GM12891 (cell line): ENCODE measurements at regions not wholly inside any gene's neighbourhood (a gene's known extent, or its start where the extent isn't known, plus 50 kb on each side); places are given as distances from the start of the nearest gene placed in this dataset.
"Not testable (repeated sequence)": the region's sequence is repeated elsewhere in the genome, so short reads cannot be mapped to it uniquely, and the experiment has no call there.

Source experiments
- POLR2A ChIP-seq: IDR thresholded peaks from 2 replicates; pipeline ENCODE4 v1.6.1; 2011; ENCODE audit warnings: low read depth, low read length, control low read depth
- POLR2AphosphoS5 ChIP-seq: IDR thresholded peaks from 2 replicates; pipeline ENCODE4 v1.6.1; 2011; ENCODE audit warnings: low read depth, low read length, control low read depth
- POU2F2 ChIP-seq: IDR thresholded peaks from 2 replicates; pipeline ENCODE4 v1.6.1; 2011; ENCODE audit warnings: low read depth, mild to moderate bottlenecking, control low read depth, low read length, moderate library complexity
- SPI1 ChIP-seq: IDR thresholded peaks from 2 replicates; pipeline ENCODE4 v1.6.1; 2011; ENCODE audit warnings: low read depth, low read length, control low read depth

- TF ChIP-seq POLR2A, POLR2AphosphoS5, SPI1, POU2F2: not testable (repeated sequence)
Measured at GRCh38 chr6:49304393-49304792, 158.7 kb downstream of the MMUT start.
